Osteocyte (in vitro differentiated cells): ENCODE measurements at regions not wholly inside any gene's neighbourhood (a gene's known extent, or its start where the extent isn't known, plus 50 kb on each side); places are given as distances from the start of the nearest gene placed in this dataset.
"Not testable (repeated sequence)": the region's sequence is repeated elsewhere in the genome, so short reads cannot be mapped to it uniquely, and the experiment has no call there.

Experiments
- DNase-seq: peaks from one replicate; pipeline ENCODE4 v3.0.0; 2021; ENCODE audit warnings: mixed read lengths; ENCODE audit not compliant: unreplicated experiment; ENCODE audit errors: extremely low spot score
- H3K27ac Mint-ChIP-seq: one replicate; pipeline ENCODE4 v1.8.0; 2021; ENCODE audit warnings: mild to moderate bottlenecking, mixed read lengths; ENCODE audit not compliant: unreplicated experiment
- H3K27me3 Mint-ChIP-seq: one replicate; pipeline ENCODE4 v1.8.0; 2021; ENCODE audit warnings: mixed read lengths; ENCODE audit not compliant: unreplicated experiment
- H3K36me3 Mint-ChIP-seq: one replicate; pipeline ENCODE4 v1.8.0; 2021; ENCODE audit warnings: mixed read lengths; ENCODE audit not compliant: unreplicated experiment
- H3K4me1 Mint-ChIP-seq: one replicate; pipeline ENCODE4 v1.8.0; 2021; ENCODE audit warnings: mixed read lengths; ENCODE audit not compliant: unreplicated experiment
- H3K4me3 Mint-ChIP-seq: one replicate; pipeline ENCODE4 v1.8.0; 2021; ENCODE audit warnings: mild to moderate bottlenecking, moderate library complexity, mixed read lengths; ENCODE audit not compliant: unreplicated experiment
- H3K9me3 Mint-ChIP-seq: one replicate; pipeline ENCODE4 v1.8.0; 2021; ENCODE audit warnings: mixed read lengths; ENCODE audit not compliant: unreplicated experiment
- TF ChIP-seq, protein P1 (sequence below): fragments of 200-600 bp; sonication (generic); IDR thresholded peaks from 2 replicates; pipeline ENCODE4 v1.5.0; 2021; ENCODE audit warnings: antibody characterized with exemption, mild to moderate bottlenecking, moderate library complexity

DNA sequence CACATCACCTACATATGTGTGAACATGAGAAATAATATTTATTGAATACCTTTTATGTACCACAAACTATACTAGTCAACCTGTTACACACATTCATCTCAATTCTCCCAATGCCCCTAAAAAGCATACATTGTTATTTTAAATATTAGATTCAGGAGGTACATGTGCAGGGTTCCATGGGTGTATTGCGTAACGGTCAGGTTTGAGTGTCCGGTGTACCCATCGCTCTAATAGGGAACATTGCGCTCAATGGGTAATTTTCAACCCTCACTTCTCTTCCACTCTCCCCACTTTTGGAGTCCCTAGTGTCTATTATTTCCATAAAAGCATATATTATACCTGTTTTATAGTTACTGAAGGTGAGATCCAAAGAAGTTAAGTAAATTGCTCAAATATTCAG, 82.0 kb downstream of the IFI44 start:
- DNase-seq, result no peak
- Mint-ChIP-seq H3K27ac (no peak overlapping the region), H3K9me3 (no peaks in the 10 kb centered on the region), H3K4me3 (no peak overlapping the region), H3K27me3 (no peaks in the 10 kb centered on the region), H3K36me3 (no peaks in the 10 kb centered on the region), H3K4me1 (peaks cover 2% of the 10 kb centered on the region)
- TF ChIP-seq, protein P1, sequence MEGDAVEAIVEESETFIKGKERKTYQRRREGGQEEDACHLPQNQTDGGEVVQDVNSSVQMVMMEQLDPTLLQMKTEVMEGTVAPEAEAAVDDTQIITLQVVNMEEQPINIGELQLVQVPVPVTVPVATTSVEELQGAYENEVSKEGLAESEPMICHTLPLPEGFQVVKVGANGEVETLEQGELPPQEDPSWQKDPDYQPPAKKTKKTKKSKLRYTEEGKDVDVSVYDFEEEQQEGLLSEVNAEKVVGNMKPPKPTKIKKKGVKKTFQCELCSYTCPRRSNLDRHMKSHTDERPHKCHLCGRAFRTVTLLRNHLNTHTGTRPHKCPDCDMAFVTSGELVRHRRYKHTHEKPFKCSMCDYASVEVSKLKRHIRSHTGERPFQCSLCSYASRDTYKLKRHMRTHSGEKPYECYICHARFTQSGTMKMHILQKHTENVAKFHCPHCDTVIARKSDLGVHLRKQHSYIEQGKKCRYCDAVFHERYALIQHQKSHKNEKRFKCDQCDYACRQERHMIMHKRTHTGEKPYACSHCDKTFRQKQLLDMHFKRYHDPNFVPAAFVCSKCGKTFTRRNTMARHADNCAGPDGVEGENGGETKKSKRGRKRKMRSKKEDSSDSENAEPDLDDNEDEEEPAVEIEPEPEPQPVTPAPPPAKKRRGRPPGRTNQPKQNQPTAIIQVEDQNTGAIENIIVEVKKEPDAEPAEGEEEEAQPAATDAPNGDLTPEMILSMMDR, result no peak

DNA sequence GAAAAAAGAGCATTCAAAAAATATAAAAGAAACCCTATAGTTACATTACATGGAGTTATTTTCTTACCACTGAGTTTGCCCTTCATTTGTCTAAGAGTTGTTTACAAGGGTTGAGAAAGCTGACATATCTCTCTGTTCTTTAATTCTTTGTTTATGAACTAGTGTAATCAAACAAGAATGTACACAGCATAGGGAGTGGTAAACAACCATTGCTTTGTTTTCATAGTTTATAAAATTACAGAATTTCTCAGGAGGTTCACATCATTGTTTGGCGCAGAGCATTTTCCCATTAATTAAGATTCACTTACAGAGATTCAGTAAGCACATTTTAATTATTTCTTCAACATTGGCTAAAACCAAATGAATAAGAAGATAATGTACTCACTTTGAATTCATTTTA, 87.6 kb downstream of the IFI44 start:
- no peak overlapping the region for H3K4me3 Mint-ChIP-seq
- H3K4me1 Mint-ChIP-seq, result no peaks in the 10 kb centered on the region
- no peaks in the 10 kb centered on the region for H3K27me3 Mint-ChIP-seq
- no peaks in the 10 kb centered on the region for H3K36me3 Mint-ChIP-seq
- no peak for DNase-seq
- no peak overlapping the region for H3K27ac Mint-ChIP-seq
- TF ChIP-seq, protein P1, result no peak
- peaks cover 10% of the 10 kb centered on the region for H3K9me3 Mint-ChIP-seq

DNA sequence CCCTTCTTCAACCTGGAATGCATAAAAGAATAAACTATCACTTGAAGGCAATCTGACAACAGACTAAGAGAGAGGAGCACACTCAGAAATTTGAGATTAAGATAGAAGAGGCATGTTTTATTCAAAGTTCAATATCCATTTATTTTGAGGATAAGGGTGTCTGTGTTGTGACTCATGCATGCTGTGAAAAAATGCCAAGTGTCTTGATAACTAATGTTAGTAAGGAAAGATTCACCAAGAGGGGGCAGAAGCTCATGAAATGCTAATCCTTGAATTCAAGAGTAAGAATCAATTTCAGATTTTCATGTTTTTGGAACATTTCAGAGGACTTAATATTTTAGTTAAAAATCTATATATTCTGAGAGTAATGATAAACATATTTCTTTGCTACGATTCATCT, 94.0 kb downstream of the IFI44 start:
- Mint-ChIP-seq H3K36me3 (no peaks in the 10 kb centered on the region), H3K27ac (no peak overlapping the region), H3K9me3 (peaks cover 2% of the 10 kb centered on the region), H3K4me3 (no peak overlapping the region), H3K4me1 (peaks cover 22% of the 10 kb centered on the region), H3K27me3 (no peaks in the 10 kb centered on the region)
- no peak for DNase-seq
- TF ChIP-seq, protein P1, result peak; percentile 36

DNA sequence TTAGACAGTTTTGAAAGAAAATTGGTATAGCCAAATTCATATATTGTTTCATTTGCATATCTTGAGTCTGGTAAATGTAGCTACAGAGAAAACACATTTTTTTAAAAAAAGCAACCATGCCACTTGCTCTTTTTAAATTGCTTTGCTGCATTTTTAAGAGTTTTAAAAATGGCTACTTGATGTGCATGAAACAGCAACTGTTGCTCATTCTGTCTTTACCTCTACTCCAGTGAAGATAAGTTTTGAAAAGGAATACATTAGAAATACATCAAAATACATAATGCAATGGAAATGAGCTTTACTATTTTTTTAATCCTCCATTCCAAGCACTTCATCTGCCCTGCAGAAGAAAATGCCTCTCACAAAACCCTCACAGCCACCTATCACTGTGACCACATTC, 95.5 kb downstream of the IFI44 start:
- Mint-ChIP-seq H3K36me3 (peaks cover 5% of the 10 kb centered on the region), H3K4me1 (peaks cover 22% of the 10 kb centered on the region), H3K4me3 (no peak overlapping the region), H3K9me3 (no peaks in the 10 kb centered on the region), H3K27ac (peak overlapping the region; percentile 66), H3K27me3 (no peaks in the 10 kb centered on the region)
- TF ChIP-seq, protein P1, result no peak
- DNase-seq, result no peak

DNA sequence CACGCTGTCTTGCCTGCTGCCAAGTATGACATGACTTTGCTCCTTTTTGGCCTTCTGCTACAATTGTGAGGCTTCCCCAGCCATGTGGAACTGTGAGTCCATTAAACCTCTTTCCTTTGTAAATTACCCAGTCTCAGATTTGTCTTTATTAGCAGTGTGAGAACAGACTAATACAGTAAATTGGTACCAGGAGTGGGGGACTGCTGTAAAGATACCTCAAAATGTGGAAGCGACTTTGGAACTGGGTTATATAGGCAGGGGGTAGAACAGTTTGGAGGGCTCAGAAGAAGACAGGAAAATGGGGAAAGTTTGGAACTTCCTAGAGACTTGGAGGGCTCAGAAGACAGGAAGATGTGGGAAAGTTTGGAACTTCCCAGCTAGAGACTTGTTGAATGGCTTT, 104.0 kb downstream of the IFI44 start:
- H3K9me3 Mint-ChIP-seq, result peaks cover 17% of the 10 kb centered on the region
- H3K4me3 Mint-ChIP-seq, H3K36me3 Mint-ChIP-seq, H3K27me3 Mint-ChIP-seq, H3K4me1 Mint-ChIP-seq, H3K27ac Mint-ChIP-seq, DNase-seq: not testable (repeated sequence)

DNA sequence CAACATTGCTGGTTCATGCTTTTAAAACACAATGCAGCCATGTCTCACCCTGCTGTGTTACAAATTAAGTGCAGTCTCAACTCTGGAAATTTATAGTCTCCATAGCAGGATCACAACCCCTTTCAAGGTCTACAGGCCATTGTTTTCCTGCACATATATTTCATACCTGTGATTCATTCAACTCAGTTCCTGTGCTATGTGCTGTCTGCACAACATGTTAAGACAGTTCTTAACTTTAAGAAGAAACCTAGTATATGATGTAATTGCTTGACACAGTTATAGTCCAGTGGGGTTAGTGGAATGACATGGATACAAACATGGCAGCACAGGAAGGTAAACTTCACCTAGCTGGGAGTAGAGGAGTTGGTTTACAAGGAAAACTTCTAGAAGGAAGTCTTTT, 106.4 kb downstream of the IFI44 start:
- Mint-ChIP-seq H3K36me3 (peaks cover 5% of the 10 kb centered on the region), H3K9me3 (peaks cover 17% of the 10 kb centered on the region), H3K4me1 (peaks cover 13% of the 10 kb centered on the region), H3K27ac (no peak overlapping the region), H3K27me3 (no peaks in the 10 kb centered on the region), H3K4me3 (no peak overlapping the region)
- DNase-seq, result no peak
- TF ChIP-seq, protein P1, result no peak
